CD4-positive, alpha-beta T cell treated with Interleukin-6 at 100 ng/mL for 8 hours (primary cell): ENCODE measurements at regions not wholly inside any gene's neighbourhood (a gene's known extent, or its start where the extent isn't known, plus 50 kb on each side); places are given as distances from the start of the nearest gene placed in this dataset.
"Not testable (repeated sequence)": the region's sequence is repeated elsewhere in the genome, so short reads cannot be mapped to it uniquely, and the experiment has no call there.

Experiments
- DNase-seq: peaks from one replicate; pipeline ENCODE4 v3.0.0-alpha.2; 2020; ENCODE audit warnings: mixed read lengths, low spot score

DNA sequence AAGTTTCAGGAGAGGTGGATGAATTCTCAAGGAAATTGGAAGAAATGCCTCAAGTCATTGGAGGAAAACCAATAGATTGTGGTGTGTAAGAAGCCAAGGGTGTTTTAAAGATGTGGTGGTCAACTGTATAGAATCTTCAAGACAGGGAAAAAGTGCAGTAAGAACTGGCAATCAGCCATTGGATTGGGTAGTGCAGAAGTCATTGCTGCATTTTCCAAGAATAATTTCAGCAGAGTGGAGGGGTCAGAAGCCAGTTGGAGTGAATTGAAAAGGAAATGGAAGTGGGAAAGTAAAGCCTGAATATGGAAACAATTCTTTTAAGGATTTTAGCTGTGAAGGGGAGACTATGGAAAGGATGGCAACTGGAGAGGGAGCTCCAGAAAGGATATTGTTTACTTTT lies 128.2 kb upstream of the TMEM170B start:
- no peak for DNase-seq

DNA sequence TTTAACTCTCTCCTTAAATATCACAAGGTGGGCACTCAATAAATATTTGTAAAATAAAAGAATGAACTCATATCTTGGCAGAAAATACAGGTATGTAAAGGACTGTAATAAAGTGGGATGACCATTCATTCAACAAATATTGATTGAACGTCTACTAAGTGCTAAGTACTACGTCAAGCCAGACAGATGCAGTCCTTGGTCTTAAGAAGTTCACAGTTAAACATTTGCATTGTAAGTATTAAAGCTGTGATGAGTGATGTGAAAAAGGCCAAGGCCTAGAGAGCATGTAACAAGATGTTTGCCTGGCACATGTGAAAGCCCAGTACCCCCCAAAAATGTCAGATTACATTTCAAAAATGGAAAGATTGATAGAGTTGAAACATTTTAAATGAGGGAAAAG lies 130.1 kb upstream of the TMEM170B start:
- no peak for DNase-seq

DNA sequence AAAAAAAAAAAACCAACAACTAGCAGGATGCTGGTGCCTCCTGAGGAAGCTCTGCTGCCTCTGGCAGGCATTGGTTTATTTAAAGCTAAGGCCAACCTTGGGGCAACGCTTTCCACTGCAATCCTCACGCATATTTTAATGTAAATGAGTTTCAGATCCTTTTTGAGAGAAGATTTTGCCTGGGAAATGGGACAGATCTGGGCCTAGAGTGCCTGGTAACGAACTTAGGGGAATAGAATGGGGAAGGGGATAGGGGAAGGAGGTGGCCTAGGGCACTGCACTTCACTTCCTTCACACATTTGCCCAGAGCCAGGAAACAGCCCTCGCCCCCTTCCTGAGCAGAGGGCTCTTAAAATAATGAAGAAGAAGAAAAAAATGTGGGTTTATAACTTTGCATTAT lies 132.7 kb upstream of the TMEM170B start:
- DNase-seq = no peak

DNA sequence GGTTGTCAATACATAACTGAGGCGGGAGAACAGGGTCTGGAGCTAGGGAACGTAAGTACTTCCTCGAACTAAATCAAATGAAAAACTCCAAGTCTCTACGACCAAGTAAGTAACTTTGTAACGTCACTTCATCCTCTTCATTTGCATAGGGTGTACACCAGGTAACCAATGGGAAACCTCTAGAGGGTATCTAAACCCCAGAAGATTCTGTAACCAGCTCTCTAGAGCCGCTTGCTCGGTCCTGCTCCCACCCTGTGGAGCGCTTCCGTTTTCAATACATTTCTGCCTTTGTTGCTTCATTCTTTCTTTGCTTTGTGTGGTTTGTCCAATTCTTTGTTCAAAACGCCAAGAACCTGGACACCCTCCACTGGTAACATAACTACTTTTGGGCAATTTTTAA lies 133.5 kb upstream of the TMEM170B start:
- DNase-seq = no peak

DNA sequence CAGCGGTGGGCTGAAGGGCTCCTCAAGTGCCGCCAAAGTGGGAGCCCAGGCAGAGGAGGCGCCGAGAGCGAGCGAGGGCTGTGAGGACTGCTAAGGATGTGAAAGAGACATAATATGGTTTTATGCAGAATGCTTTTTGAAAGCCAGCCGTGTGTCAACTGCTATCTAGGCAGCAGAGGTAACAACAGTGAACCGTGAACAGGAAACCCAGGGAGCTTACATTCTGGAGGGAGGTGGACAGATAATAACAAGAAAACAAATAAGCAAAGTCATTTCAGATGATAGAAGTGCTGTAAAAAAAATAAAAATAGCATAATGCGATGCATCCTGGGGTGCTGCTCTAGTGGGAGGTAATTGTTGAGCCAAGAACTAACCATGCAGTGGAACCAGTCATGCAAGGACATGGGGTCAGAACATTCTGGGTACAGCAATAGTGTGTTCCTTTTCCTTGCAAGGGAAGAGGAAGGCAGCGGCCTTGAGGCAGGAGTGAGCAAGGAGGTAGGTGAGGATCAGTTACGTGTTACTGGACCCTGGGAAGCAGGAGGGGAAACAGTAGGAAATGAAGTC lies 134.4 kb upstream of the TMEM170B start:
- no peak for DNase-seq

DNA sequence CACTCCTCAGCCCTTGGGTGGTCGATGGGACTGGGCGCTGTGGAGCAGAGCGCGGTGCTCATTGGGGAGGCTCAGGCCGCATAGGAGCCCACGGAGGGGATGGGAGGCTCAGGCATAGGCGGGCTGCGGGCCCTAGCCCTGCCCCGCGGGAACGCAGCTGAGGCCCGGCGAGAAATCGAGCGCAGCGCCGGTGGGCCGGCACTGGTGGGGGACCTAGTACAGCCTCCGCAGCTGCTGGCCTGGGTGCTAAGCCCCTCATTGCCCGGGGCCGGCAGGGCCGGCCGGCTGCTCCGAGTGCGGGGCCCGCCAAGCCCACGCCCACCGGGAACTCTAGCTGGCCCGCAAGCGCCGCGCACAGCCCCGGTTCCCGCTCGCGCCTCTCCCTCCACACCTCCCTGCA lies 135.0 kb upstream of the TMEM170B start:
- DNase-seq = not testable (repeated sequence)

DNA sequence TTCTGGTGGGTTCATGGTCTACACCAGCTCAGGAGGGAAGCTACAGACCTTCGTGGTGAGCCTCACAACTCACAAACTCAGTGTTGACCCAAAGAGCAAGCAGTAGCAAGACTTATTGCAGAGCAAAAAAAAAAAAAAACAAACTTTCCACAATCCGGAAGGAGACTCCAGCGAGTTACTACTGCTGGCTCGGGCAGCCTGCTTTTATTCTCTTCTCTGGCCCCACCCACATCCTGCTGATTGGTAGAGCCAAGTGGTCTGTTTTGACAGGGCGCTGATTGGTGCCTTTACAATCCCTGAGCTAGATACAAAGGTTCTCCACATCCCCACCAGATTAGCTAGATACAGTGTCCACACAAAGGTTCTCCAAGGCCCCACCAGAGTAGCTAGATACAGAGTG lies 135.6 kb upstream of the TMEM170B start:
- not testable (repeated sequence) for DNase-seq

DNA sequence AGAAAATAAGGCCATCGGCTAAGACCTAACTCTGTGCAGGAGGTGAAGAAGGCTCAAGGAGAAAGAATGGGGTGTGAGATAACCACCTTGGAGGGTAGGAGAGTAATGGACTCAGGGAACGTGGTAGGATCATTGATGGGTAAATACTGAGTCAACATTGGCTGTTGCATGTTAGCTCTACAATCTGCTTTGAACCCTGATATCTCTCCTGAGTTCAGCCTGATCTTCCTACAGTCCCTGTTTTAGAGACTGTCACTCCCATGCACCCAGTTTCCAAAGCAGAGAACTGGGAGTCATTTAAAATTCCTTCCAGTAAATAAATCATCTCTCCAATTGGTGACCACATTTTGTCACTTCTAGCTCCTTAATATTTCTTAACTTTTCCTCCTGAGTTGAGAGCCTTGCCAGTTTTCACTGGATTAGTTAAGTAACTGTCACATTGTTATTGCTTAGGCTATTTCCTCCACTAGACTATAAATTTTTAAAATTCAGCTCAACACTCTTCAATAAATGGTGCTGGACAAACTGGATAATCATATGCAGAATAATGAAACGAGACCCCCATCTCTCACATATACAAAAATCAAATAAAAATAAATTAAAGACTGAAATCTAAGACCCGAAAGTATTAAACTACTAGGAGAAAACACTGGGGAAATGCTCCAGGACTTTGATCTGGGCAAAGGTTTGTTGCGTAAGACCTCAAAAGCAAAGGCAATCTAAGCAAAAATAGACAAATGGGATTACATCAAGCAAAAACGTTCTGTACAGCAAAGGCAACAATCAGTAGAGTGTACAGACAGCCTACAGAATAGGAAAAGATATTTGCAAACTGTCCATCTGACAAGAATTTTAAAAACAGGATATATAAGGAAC lies 138.9 kb upstream of the TMEM170B start:
- no peak for DNase-seq

DNA sequence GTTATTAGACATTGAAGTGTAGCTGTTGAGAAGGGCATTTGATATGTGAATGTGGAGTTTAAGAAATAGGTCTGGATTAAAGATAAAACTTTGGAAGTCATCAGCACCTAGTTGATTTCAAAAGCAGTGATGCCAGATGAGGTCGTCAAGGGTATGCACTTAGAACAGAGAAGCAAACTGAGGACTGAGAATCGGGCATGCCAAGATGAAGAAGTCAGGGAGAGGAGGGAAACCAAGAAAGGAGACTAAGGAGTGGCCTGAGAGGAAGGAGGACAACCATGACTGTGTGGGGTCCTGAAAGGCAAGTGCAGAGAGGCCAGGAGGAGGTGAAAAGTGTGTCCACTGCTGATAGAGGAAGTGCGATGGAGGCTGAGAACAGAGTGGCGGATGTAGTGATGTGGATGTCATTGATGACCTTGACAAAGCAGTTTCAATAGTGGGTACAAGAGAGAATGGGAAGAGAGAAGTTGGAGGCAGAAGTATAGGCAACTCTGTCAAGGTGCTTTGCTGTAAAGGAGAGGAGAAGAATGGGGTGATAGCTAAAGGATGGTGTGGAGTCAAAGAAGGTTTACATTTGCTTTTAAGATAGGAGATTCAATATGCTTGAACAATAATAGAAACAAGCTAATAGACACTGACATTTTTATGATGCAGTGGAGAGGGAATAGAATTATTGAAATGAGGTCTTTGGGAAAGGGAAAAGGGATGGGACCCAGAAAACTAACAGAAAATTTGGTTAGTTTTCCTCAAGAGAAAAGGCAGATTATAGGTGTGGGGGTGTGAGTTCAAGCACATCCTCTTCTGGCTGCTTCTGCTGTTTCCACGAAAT lies 139.7 kb upstream of the TMEM170B start:
- DNase-seq = no peak

DNA sequence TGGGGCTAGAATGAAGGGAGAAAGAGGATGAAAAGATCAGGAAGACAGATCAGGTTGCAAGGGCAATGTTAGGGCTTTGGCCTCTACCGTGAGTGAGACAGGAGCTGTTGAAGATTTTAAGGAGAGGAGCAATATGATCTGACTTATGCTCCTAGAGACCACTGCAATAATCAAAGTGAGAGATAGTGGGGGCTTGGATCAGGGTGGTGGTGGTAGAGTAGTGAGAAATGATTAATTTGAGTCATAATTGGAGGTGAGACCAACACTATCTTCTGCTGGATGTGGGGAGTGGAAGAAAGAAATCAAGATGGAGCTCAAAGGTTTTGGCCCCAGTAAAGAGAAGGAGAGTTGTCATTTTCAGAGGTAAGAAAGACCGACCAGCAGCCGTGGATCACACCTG lies 140.7 kb upstream of the TMEM170B start:
- DNase-seq = no peak

DNA sequence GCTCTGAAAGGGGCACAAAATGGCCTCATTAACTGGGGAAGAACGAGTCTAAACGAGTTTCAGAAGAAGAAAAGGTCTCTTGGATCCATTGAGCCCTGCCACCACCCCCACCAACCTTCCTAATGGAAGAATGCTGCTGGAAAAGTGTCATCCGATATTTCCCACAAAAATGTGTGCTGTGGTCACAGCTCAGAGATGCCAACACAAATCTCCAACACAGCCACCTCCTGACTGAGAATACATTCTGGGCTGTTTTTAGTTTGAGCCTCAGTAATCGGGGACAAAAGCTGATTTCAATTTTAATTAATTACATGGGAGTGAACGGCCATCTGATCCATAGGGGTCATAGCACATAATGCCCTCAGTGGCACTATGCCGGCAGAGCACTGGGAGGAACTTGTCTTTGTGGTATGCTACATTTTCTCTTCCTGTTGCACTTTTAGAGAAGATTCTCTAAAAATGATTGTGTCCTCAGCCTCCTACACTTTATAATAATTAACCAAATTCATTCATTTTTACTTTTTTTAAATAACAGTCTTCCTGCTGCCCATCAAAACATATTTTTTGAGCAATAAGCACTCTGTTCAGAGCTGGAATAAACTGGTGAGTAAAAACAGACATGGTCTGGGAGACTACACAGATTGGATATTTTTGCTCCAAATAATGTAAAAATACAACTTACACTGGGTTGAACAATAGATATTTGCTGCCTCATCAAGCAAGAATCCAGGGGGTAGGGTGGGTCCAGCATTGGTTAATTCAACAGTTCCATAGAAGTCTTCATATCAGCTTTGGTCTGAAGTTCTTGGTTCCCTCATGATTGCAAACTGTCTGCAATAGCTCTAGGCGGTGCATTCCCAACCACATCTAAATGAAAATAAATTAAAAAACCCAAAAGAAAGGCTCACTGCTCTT lies 143.6 kb upstream of the TMEM170B start:
- no peak for DNase-seq

DNA sequence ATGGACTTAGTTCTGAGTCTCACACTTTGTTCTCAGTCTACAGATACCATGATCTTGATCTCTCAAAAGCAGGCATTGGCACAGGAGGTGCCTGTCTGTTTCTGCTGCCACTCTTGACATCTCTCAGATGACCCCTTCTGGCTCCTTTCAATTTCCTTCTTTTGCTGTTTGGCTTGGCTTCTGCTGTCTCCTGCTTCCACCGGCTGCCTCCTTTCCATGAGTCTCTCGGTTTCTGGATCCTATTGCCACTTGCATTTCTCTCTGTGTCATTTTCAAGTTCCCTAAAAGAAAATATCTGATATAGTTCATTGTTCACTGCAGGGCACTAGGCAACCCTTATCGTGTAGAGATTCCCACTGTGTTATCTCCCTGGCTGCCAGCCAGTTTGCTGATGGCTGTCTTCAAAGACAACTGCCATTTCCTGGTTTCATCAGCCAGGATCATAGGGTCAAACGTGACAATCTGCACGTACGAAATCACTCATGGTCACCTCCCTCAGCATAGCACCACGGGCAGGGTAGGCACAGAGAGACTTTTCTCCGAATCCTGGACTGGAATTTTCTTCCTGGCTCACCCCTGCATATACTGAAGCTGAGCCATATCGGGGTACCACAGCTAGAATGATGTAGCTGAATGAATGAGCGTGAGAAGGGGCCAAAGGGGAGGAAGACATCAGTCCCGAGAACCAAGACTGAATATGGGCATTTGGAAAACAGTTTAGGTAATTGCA lies 144.6 kb upstream of the TMEM170B start:
- DNase-seq = no peak

DNA sequence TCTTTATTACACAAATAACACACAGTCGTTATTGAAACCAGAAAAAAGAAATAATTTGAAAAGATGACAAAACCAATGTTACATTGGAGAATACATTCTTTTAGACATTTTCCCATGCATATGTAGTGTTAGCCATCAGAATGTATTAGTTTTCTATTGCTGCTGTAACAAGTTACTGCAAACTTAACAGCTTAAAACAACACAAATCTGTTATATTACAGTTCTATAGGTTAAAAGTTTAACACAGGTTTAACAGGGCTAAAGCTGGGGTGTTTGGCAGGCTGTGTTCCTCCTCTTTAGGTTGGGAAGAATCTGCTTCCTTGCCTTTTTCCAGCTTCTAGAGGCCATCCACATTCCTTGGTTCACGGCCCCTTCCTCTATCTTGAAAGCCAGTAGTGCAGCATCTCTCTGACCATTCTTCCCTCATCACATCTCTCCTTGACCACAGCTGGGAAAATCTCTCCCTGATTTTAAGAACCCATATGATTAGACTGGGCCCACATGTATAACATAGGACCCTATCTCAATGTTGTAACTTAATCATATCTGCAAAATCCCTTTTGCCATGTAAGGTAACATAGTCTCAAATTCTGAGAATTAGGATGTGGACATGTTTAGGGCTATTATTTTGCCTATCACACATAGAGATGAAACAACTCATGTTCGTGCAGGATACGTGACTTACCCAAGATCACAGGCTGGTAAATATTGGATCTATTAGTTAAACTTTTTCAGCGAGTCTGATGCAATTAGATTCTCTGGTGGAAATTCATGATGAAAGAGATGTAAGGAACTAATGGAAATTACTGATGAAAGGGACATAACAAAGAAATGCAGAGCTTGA lies 145.4 kb upstream of the TMEM170B start:
- no peak for DNase-seq

DNA sequence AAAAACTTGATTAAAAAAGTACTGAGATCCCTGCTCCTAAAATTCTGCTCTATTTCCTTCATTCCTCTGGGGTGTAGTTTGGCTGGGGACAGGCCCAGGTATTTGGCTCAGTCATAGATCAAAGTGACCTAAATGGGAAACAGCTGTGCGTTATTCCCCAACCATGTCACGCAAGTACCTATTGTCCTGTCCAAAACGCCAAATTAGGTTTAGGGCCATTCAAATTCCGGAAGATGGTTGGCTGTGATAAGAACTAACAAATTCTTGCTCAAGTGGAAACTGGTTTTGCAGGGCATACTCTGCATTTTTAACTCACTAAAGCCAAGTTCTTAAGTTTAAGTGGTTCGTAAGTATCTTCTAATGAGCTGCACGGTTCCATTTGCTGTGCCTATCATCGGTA lies 147.6 kb upstream of the TMEM170B start:
- no peak for DNase-seq

DNA sequence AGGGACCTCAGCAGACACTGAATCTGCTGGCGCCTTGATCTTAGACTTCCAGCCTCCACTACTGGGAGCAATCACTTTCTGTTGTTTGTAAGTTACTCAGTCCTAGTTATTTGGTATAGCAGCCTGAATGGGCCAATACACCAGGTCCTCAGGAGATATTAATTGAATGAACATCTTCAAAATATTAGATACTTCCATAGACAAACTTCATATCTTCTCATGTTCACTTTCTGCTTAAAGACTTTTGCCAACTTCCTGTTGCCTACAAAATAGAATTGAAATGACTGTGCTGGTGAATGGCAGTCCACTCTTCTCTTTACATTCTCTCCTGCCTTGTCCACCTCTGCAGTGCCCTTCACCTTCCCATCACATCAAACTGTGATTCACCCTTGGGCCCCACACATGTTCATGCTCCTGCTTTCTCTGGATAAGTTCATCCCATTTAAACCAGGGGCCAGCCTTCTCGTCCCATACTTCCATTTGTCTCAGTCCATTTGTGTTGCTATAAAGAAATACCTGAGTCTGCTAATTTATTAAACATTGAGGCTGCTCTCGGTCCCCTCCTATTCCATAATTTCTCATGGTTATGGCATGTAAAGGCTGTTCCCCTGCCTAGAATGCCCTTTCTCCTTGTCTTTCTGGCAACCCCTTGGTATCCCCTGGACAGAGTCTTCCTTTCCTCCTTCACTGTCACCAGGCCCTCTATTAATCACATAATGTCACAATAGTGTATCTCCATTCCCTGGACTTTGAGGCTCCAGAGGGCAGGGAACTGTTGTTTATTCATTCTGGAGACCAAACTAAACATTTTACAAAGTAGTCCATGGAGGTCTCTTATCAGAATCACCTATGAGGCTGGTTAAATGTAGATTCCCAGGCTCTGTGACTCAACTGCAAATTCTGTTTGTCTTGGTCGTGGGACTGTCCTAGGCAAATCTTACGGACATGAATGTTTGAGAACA lies 148.3 kb upstream of the TMEM170B start:
- no peak for DNase-seq

DNA sequence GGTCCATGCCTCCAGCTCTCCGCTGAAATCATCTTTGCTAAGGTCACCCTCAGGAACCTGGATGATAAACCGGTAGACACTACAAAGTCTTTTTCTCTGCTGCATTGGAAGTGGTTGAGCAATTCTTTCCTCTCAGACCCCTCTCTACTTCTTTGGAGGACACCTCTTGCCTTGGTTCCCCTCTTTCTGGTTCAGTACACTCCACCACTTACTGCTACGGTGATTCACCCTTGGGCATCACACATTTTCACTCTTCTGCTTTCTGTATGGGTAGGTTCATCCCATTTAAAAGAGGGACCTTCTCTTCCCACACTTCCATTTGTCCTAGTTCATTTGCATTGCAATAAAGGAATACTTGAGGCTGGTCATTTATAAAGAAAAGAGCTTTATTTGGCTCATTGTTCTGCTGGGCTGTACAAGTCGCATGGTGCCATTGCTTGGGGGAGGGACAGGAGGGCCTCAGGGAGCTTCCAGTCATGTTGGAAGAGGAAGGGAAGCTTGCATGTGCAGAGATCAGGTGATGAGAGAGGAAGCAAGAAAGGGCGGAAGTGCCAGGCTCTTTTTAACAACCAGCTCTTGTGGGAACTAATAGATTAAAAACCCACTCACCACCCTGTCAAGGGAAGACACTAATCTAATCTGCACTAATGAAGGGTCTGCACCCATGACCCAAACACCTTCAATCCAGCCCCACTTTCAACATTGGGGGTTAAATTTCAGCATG lies 149.7 kb upstream of the TMEM170B start:
- DNase-seq = no peak

DNA sequence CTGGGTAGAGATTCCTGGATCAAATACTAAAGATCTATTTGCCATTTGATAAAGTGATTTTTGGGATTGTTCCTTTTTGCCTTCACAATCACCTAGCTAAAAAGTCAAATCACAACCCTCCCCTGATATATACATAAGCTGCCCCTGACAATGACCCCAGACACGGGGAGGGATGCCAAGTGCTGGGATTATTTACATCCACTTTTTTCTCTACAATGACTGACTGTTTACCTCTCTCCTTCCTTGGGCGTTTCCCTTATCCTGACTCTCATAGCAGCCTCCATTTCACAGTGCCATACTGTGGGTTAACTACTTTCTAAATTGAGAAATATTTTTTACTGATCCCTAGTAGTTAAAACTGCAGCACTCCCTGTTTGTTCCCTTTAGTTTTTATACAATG lies 150.8 kb upstream of the TMEM170B start:
- DNase-seq = no peak

DNA sequence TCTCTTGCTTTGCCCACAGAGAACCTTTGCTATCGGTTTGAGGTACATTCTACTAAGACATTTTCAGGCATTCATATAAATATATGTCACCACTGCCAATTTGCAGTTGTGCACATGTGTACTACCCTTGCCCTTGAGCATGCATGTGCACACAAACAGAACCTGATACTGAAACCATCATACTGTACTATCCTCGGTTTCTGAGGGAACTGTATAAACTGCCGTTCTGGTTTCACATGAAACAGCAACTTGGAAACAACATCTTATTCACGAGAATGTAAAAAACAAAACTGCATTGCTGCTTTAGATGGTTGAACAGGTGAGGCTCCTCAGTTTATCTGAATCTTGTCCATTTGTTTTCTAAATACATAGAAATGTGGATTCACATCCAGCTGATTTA lies 151.2 kb upstream of the TMEM170B start:
- DNase-seq = no peak
